NT2/D1 (cell line): ENCODE measurements at regions not wholly inside any gene's neighbourhood (a gene's known extent, or its start where the extent isn't known, plus 50 kb on each side); places are given as distances from the start of the nearest gene placed in this dataset.
"Not testable (repeated sequence)": the region's sequence is repeated elsewhere in the genome, so short reads cannot be mapped to it uniquely, and the experiment has no call there.

Experiments
- YY1 ChIP-seq: IDR thresholded peaks from 2 replicates; pipeline ENCODE4 v1.6.1; 2011; ENCODE audit not compliant: insufficient read length, insufficient read depth
- ZNF274 ChIP-seq: IDR thresholded peaks from 2 replicates; pipeline ENCODE4 v1.6.1; 2011; ENCODE audit warnings: mild to moderate bottlenecking, low read depth, low read length

DNA sequence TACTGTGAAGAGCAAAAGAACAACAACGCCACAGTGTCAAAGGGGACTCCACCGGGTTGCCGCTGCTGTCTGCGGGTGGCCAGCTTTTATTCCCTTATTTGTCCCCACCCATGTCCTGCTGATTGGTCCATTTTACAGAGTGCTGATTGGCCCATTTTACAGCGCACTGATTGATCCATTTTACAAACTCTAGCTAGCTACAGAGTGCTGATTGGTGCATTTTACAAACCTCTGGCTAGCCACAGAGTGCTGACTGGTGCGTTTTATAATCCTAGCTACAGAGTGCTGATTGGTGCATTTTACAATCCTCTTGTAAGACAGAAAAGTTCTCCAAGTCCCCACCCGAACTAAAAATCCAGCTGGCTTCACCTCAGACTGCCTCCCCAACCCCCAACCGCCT lies 251.0 kb upstream of the ATP10A start:
- not testable (repeated sequence) for TF ChIP-seq YY1, ZNF274
